HG02759 (cell line): ENCODE measurements at regions not wholly inside any gene's neighbourhood (a gene's known extent, or its start where the extent isn't known, plus 50 kb on each side); places are given as distances from the start of the nearest gene placed in this dataset.
"Not testable (repeated sequence)": the region's sequence is repeated elsewhere in the genome, so short reads cannot be mapped to it uniquely, and the experiment has no call there.

ENCODE experiments used
- ATAC-seq: cut with Tn5 transposase; IDR thresholded peaks from one replicate; pipeline ENCODE4 v1.9.1; 2021; ENCODE audit warnings: mild to moderate bottlenecking, moderate library complexity; ENCODE audit not compliant: unreplicated experiment

DNA sequence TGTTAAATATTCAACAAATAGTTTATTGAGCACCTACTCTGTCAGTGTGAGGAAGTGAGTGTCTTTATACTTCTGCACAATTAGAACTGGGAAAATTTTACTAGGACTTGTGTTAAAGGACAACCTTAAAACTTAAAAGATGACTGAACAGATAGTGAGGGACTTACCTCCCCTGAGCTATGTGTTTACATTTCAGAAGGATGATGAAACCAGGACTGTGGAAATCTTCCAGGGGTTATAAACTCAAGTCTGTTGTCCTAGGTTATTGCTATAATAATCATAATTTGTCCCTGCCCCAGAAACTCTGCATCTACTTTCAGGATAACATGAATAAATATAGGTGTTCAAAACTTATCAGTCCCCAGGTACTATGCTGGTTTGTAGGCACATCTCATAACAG is 261.0 kb upstream of the MKLN1 start:
- no peak for ATAC-seq

DNA sequence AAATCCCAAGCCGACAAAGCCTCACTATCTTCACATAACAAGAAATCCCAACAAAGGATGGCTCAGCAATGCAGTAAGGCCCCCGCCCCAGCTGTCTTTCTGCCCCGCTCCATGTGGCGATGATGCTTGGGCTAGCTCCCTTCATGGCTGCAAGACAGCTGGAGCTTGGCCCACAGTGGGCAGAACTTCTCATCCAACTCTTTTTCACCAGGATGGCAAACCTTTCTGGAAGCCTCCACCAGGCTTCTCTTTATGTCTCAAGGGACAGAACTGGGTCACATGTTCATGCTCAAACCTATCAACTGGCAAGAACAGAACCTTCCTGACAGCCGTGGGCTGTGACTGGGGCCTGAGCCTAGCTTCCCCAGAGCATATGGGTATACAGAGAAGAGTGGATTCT is 260.5 kb upstream of the MKLN1 start:
- ATAC-seq: no peak

DNA sequence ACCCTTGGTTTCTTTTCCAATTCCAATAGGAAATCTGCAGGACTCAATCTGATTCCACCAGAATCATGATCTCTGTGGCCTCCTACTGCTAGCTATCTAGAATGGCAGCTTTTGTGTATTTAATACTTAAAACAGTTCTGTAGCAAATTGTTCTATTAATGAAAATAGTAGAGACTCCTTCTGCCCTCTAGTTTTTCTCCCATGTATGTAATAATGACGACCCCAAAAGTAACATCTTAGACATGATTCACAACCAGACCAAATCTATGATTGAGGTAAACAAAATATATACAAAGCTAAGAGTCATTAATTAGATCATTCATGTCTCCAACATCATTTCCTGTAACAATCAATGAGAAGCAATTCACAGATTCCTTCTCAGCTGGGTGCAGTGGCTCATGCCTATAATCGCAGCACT is 259.1 kb upstream of the MKLN1 start:
- no peak for ATAC-seq

DNA sequence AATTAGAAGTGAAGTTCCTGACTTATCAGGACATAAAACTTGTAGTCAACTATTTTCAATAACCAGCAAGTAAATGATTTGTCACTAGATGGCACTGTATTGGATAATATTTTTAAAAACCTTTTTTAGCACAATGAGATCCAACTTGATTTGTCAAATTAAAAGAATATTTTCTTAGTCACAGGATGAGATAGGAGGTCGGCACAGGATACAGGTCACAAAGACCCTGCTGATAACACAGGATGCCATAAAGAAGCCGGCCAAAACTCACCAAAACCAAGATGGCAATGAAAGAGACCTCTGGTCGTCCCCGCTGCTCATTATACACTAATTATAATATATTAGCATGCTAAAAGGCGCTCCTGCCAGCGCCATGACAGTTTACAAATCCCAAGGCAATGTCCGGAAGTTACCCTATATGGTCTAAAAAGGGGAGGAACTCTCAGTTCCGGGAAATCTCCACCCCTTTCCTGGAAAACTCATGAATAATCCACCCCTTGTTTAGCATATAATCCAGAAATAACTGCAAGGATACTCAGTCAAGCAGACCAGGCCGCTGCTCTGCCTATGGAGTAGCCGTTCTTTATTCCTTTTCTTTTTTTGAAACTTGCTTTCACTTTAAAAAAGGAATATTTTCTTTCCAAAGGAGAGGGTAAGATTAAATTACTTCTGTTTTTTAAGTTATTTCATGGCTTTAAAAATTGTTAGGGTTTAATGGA is 255.7 kb upstream of the MKLN1 start:
- no peak for ATAC-seq

DNA sequence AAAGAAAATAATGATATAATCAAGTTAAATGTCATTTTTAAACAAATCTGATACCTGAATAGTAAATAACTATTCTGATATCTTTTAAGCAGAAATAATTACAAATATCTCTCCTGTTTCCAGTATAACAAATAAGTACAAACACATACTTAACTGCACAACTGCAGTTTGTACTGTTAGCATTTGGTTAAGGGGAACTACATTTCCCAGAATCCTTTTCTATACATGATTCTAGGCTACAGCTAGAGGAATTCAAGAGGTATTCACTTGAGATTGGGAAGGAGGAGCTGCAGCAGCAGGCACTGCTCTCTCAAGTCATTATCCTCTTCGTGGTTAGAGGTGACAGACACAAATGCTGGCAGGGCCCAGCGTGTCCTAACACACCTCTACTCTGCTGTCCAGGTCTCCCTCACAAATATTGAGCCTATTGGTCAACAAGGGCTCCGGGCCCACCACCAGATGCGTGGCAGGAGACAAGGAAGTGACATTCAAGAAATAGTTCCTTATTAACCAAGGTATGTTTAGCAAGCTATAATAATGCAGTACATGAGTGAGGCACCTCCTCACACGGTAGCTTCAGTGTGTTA is 255.1 kb upstream of the MKLN1 start:
- no peak for ATAC-seq

DNA sequence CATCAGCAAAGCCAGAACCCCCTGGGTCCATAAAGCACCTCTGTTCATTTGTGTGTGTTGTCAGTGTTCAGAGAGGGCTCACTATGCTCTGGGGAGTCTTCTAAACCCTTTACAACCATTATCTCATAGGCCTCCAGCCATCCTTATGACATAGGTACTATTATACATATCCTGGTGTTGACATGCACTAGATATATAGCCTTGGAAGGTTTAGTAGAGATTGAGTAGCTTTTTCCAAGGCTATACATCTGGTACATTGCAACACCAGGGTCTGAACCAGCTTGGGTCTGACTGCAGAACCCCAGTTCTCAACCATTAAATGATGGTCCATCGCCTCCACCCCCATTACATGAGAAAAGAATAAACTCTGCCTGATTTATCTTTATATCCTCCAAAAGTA is 253.6 kb upstream of the MKLN1 start:
- no peak for ATAC-seq

DNA sequence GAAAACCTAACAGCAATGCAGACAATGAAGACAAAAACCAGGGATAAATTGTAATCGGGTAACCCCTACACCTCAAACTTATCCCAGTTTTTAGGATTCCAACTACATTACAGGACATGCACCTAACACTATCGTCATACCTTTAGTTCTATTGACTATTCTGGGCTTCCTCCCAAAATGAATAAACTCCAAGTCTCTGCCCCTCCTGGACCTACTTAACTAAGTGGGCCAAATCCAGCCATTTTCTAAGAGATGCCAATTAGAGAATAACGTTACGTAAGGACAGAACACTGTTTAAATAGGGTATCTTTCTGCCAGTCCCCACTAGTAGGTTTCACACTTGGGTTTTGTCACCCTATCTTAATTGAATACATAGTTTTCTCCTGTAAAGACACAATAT is 253.1 kb upstream of the MKLN1 start:
- ATAC-seq: no peak

DNA sequence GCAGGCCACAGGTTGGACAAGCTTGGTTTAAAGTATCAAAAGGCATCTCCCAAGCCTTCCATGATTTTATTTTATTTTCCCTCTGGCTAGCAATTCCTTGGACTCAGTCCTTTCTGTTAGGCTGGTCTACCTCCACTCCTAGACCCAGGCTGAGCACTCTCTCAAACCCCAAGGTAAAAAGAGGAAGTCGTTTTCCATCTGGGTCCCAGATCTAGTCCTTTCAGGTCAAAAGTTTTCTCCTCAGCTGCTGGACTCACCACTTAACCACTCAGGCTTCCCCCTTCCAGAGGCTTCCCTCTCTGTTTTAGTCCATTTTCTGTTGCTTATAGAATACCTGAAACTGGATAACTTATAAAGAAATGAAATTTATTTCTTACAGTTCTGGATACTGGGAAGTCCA is 252.3 kb upstream of the MKLN1 start:
- no peak for ATAC-seq

DNA sequence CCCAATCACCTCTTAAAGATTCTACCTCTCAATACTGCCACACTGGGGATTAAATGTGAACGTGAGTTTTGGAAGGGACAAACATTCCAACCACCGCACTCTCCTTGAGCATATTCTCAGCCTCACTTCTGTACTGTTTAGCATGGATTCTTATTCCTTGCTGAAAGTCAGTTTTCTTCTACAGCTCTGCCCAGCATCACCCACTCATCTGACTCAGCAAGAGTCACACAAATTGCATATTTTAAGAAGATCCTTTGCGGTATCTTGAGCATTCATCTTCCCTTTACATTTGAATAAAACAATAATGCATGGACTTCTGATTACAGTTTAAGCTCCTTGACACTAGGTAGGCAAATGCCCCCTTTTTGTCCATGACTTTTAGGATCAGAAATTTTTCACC is 251.6 kb upstream of the MKLN1 start:
- no peak for ATAC-seq

DNA sequence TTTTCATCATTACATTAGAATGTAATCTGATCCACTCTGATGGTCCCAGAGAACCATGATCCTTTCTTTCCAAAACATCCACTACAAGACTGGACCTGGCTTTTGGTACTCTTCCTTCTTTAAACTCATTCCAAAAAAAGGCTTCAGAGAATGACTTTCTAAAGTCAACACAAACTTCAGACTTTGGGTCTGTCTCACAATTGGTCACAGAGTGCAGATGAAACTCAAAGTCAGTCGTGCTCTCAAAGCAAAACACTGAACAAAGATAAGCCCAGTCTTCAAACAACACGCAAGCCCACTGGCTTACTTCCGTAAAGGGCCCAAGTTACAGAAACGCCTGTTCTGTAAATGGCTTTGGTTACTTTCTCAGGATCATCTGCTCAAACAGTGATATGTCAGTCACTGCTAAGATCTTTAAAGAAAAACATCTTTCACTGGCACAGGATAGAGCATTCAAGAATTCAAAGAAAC is 250.9 kb upstream of the MKLN1 start:
- ATAC-seq: no peak

DNA sequence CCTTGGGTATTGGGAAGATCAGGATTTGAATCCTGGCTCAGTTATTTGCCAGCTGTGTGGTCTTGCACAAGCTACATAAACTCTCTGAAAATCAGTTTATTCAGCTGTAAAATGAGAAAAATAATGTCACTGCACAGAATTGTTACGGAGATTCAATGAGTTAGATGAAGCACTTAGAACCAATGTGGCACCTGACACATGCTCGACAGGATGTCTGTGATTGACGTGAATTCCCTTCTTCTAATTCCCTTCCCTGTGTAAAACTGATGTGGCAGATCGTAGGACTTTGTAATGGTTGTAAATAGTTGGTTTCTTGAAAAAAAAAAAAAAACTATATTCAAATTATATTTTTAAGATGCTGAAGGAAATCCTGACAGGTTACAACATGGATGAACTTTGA is 249.9 kb upstream of the MKLN1 start:
- ATAC-seq: no peak

DNA sequence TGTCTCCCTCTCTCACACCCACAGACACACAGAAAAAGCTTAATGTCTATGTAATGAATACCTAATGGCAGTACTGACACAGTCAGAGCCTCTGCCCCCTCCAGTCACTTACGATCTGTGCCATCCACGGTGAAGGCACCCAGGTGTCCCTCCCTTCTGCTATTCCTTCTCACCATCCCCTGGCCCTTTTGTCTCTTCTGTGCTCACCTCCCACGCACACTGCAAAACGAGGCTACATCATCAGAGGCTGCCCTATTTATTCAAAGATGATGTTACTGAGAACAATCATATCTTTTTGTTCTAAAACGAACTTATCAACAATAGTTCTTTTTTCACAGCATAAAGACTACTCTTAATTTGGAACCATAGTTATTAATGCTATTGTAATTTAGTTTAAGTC is 246.9 kb upstream of the MKLN1 start:
- ATAC-seq: no peak

DNA sequence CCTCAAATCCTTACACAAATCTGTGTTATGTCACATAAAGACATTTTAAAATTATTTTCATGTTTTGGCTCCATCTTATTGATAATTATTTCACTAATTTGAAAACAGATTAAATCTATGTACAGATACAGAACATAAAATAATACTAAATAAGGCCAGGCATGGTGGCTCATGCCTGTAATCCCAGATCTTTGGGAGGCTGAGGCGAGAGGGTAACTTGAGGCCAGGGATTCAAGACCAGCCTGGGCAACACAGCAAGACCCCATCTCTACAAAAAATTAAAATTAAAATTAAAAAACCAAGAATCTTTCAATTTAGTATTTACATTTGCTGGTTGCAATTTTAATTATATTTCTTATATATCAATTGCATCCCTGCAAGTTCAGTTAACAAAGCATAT is 246.4 kb upstream of the MKLN1 start:
- ATAC-seq: no peak

DNA sequence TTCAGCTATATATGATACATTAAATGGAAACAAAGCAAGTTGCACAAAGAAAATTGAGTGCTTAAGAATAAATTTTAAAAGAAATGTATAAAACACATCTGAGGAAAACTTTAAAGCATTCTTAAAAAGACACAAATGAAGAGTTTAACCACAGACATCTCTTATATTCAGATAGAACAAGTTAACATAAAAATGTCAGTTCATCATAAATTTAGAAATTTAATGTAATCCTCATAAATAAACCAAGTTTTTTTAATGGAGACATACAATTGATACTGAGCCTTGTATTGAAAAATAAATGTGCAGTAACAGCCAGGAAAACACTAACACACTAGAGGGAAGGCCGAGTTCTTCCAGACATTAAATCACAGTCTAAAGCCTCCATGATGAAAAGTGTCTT is 243.9 kb upstream of the MKLN1 start:
- no peak for ATAC-seq

DNA sequence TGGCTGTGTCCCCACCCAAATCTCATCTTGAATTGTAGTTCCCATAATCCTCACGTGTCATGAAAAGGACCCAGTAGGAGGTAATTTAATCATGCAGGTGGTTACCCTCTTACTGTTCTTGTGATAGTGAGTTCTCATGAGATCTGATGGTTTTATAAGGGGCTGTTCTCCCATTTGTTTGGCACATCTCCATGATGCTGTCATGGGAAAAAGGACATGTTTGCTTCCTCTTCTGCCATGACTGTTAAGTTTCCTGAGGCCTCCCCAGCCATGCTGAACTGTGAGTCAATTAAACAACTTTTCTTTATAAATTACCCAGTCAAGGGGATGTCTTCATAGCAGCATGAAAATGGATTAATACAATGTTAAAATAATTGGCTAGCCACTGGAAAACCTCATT is 243.3 kb upstream of the MKLN1 start:
- ATAC-seq: not testable (repeated sequence)

DNA sequence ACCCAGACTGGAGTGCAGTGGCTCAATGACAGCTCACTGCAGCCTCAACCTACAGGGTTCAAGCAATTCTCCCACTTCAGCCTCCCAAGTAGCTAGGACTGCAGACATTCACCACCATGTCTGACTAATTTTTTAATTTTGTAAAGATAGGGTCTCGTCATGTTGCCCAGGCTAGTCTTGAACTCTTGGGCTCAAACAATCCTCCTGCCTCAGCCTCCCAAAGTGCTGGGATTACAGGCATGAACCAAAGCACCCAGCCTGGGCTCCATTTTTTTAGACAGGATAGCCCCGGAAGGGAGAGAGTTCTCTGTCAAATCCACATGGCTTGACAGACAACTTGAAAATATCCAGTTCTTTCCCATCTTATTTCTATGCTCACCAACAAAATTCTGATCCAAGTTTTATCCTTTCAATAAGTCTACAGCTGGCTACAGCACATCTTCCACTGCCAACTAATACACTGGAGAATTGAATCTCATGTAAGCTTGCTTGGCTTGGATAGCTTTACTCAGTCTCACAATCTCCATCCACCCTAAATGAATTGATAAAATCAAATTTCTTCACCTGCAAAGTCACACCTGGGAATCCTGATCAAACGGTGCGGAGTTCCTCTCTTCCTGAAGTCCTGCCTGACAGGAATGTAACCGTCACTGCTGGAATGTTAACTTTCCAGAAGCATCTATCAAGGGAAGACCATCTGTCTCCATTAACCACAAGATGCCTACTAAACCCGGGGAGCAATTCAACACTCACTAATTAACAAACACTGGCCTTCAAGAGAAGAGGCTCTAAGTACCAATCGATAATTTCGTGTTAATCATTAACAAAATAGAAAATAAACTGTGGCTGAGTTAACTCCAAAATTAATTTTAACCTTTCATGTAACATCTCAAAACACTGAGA is 239.7 kb upstream of the MKLN1 start:
- ATAC-seq: no peak

DNA sequence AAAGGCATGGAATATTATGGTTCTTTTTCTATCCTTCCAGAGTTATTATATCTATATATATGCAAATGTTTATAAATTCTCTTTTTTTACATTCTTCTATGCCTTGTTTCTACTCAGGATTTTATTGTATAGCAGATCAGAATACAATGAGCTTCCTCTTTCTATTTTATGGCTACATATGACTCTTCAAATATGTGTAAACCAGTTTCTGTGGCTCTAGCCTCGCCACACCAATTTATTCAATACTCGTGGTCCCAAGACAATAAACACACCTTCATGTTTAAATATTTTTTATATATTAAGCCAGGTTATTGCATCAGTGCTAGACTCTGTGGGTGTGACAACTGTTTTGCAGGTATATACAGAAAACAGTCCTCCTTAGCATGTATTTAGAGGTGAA is 237.5 kb upstream of the MKLN1 start:
- no peak for ATAC-seq

DNA sequence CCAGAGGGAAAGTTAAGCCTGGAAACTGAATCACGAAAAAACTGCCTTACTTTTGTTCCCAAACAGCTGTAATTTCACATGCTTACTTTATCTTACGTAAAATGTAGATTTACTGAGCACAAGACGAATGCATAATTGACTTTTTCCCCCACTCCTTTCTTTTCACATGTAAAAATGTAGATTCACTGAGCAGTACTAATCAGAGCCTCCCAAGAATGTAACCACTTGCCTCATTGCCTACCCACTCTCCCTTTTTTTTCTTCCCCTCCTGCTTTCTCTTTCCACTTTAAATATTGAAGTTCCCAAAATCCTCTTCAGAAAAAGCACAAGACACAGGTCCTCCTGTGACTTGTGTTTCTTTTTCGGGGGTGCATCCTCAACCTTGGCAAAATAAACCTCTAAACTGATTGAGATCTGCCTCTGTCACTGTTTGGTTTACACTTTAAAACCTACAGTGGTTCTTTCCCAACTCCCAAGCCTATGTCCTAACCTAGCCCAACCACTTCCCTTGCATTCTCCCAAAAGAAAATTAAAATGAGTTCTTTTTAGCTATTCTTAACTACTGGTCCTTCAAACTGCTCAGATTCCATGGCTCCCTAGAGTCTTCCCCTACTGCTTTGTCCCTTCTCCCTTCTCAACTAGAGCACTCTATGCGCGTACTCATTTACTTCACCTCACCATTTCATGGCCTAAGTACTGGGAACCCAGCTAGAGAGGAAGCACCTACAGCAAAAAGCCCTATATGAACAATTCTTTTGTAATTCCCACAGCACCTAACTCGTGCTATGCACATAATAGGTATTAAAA is 236.6 kb upstream of the MKLN1 start:
- no peak for ATAC-seq

DNA sequence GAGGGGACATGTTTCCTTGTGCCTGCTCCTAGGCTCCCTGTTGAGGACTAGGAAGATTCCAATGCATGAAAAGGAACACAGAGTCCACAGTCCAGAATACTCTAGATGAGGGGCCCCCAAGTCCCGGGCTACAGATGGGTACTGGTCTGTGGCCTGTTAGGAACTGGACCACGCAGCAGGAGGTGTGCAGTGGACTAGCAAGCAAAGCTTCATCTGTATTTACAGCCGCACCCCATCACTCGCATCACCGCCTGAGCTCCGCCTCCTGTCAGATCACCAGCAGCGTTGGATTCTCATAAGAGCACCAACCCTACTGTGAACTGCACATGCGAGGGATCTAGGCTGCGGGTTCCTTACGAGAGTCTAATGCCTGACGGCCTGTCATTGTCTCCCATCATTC is 233.0 kb upstream of the MKLN1 start:
- no peak for ATAC-seq

DNA sequence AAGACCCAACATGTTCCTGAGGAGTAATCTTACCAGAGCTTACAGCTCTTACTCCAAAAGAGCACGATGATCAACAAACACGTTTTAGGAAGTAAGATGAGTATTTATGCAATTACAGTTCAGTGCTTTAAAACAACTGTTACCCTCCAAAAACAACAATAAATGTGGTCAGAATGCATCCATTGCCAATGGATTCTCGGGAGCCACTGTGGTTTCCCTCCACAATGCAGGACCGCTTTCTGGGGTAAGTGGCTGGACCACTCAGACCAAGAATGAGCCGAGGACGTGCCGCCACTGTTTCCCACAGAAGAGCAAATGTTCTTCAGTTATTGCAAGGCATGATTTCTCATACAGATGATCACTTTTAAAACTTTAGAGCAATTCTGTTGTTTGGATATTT is 232.3 kb upstream of the MKLN1 start:
- no peak for ATAC-seq

DNA sequence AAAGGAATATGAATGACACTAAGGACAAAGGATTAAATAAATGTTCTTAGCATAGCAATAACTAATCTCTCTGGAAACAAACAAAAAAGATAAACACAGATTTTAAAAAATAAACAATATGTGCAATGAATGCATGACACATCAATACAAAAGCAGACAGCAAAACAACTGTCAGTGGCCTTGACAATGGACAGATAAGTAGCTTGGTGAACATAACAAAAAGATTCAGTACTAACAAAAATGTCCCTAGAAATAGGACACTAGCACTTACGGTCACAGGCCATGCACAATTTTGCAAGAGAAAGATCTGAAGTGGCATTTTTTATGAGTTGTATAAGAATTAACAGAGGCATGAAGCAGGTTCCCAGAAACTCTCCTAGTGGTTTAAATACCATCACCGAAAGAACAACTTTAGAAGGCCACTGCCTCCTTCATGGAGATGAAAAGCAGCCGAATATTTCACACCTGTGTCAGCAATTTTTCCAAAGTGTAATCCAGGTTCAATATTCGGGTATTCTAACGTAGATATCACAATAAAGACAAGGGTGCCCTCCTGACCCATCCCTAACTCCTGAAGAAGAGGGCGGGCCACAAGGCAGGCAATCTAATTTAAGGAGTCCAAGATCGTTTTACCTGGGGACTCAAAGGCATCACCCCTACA is 231.3 kb upstream of the MKLN1 start:
- ATAC-seq: no peak
